A673 (cell line): ENCODE measurements at regions not wholly inside any gene's neighbourhood (a gene's known extent, or its start where the extent isn't known, plus 50 kb on each side); places are given as distances from the start of the nearest gene placed in this dataset.

Experiments used
- CTCF ChIP-seq: fragments of 300-800, 200-600 bp; sonication (generic); conservative IDR thresholded peaks from 2 replicates; pipeline ENCODE4 v1.5.1; 2017; ENCODE audit warnings: low read depth, mild to moderate bottlenecking, antibody characterized with exemption, low read length, moderate library complexity, mixed read lengths
- EZH2 ChIP-seq: fragments of 200-600 bp; sonication (generic); IDR thresholded peaks from 2 replicates; pipeline ENCODE4 v1.6.1; 2017; ENCODE audit warnings: borderline replicate concordance, low read depth, mild to moderate bottlenecking, mixed read lengths, antibody characterized with exemption, low read length; ENCODE audit not compliant: poor library complexity, severe bottlenecking

GRCh38 chr16:5715155-5715554 lies 617.6 kb upstream of the EEF2KMT start:
- TF ChIP-seq CTCF: no peak
- no peak for TF ChIP-seq EZH2
